ENCODE measurements at regions not wholly inside any gene's neighbourhood (a gene's known extent, or its start where the extent isn't known, plus 50 kb on each side); places are given as distances from the start of the nearest gene placed in this dataset.

DNA sequence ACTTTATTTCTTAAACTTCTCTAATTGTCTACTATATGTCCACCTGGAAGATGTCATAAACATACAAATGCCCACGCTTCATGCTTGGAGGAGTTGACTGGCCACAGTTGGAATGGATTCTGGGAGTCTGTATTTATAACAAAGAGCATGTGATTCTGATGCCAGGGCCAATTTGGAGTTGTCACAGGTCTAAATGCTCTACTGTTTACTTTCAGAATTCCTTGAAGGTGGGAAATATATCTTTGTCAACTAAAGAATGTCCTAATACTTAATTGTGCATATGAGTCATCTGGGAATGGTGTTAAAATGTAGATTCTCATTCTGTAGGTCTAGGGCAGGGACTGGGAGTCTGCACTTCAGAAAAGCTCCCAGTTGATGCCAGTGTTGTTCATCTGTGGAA is 196.1 kb downstream of the ANXA1 start:
- CTCF ChIA-PET: no interaction called here
- Mint-ChIP-seq H3K27ac (no peak overlapping the region), H3K27me3 (no peaks in the 10 kb centered on the region), H3K4me3 (no peak overlapping the region), H3K4me1 (no peaks in the 10 kb centered on the region), H3K36me3 (ENCODE audit: low read depth) (no peaks in the 10 kb centered on the region), H3K9me3 (ENCODE audit: low read depth) (no peaks in the 10 kb centered on the region)
- intact Hi-C loops (cut with DNase I, micrococcal nuclease): no loop called here
- POLR2A ChIA-PET: no interaction called here
- DNase-seq (no peak), ATAC-seq (no peak)

DNA sequence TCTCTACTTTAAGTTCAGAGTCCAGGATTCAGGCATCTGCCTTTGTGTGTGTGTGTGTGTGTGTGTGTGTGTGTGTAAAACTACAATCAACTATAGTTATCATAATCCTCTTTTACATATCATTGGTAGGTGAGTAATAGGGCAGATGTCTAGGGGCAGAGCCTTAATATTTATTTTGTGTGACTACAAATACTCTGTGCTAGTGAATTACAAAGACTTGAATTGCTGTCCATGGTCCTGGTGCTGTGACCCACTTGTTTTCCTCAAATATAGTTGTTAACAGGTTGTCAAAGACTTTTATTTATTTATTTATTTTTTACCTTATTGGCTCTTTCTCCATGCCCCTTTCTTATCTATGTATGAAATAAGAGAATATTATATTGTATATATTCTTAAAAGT is 196.8 kb downstream of the ANXA1 start:
- H3K4me3 Mint-ChIP-seq: no peak overlapping the region
- H3K9me3 Mint-ChIP-seq (ENCODE audit: low read depth): no peaks in the 10 kb centered on the region
- H3K4me1 Mint-ChIP-seq: no peaks in the 10 kb centered on the region
- ChIA-PET CTCF (no interaction called here), POLR2A (no interaction called here)
- H3K27me3 Mint-ChIP-seq: no peaks in the 10 kb centered on the region
- ATAC-seq: no peak
- H3K27ac Mint-ChIP-seq: no peak overlapping the region
- no peaks in the 10 kb centered on the region for H3K36me3 Mint-ChIP-seq (ENCODE audit: low read depth)
- intact Hi-C loops (cut with DNase I, micrococcal nuclease): no loop called here
- no peak for DNase-seq

DNA sequence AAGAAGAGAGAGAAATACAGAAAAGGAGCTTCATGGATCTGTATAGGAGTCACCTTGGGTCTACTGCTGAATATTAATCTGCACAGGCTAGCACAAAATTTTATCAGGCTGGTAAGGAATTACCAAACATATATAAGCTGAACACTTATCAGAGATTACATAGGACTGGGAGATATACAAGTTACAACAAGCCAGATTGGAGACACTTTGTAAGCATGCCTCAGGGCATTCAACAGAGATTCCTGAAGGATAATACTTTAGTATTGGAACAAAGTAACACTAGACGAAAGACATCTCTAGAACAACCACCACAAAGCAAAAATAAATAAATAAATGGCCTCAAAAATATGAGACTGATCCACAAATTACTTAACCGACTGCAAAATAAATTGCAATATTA is 197.8 kb downstream of the ANXA1 start:
- Mint-ChIP-seq H3K36me3 (ENCODE audit: low read depth) (no peaks in the 10 kb centered on the region), H3K4me1 (no peaks in the 10 kb centered on the region), H3K4me3 (no peak overlapping the region), H3K9me3 (ENCODE audit: low read depth) (no peaks in the 10 kb centered on the region), H3K27ac (no peak overlapping the region), H3K27me3 (no peaks in the 10 kb centered on the region)
- POLR2A ChIA-PET: no interaction called here
- intact Hi-C loops (cut with DNase I, micrococcal nuclease): no loop called here
- DNase-seq (no peak), ATAC-seq (no peak)
- CTCF ChIA-PET: no interaction called here

DNA sequence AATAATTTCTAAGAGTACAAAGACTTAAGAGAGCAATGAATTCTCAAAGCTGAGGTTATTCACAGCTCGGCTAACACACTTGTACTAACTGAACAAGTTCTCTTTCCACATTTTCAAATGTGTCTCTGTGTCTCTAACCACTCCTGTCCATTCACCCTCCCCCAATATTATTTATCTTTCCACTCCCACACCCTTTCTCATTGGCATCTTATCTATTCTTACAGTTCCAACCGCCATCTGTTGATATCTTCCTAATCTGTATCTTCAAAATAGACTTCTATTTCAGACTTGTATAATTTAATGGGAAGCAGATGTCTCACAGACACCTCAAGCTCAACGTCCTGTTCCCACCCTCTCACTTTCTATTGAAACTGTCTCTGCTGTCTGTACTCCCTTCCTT is 205.9 kb downstream of the ANXA1 start:
- Mint-ChIP-seq H3K4me1 (no peaks in the 10 kb centered on the region), H3K27me3 (no peaks in the 10 kb centered on the region), H3K9me3 (ENCODE audit: low read depth) (no peaks in the 10 kb centered on the region), H3K27ac (no peak overlapping the region), H3K36me3 (ENCODE audit: low read depth) (no peaks in the 10 kb centered on the region), H3K4me3 (no peak overlapping the region)
- CTCF ChIA-PET: no interaction called here
- POLR2A ChIA-PET: no interaction called here
- DNase-seq (no peak), ATAC-seq (no peak)
- intact Hi-C loops (cut with DNase I, micrococcal nuclease): no loop called here

DNA sequence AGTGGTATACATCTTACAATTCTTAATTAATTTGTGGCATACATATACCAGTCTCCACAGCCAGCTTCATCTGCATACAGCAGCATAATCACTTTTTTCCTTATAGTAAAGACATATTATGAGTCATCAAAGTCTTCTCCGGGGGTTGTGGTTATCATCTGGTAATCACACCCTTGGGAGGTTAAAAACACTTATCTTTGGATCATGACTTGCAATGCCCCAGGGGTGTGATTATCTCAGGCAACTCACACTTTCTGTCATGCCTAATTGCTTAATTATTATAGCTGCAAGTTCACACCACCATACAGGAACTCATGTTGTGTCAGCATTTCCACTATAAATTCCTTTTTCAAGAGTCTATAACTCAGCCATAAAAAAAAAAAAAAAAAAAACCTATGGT is 218.4 kb downstream of the ANXA1 start:
- Mint-ChIP-seq H3K27ac (no peak overlapping the region), H3K36me3 (ENCODE audit: low read depth) (no peaks in the 10 kb centered on the region), H3K4me3 (no peak overlapping the region), H3K9me3 (ENCODE audit: low read depth) (no peaks in the 10 kb centered on the region), H3K4me1 (no peaks in the 10 kb centered on the region), H3K27me3 (no peaks in the 10 kb centered on the region)
- DNase-seq: no peak
- ChIA-PET CTCF (no interaction called here), POLR2A (no interaction called here)
- ATAC-seq: no peak
- intact Hi-C loops (cut with DNase I, micrococcal nuclease): no loop called here

DNA sequence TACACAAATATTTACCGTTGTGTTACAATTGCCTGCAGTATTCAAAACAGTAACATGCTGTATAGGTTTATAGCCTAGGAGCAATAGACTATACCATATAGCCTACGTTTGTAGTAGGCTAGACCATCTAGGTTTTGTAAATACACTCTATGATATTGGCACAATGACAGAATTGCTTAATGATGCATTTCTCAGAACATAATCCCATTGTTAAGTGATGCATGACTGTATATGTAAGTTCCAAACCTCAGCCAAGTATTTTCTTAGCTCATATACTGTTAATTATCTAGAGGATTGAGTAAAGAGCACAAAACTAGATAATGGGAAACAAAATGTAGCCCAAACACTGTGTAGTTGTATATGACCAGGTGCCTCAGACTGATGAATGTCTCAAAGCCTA is 220.1 kb downstream of the ANXA1 start:
- Mint-ChIP-seq H3K36me3 (ENCODE audit: low read depth) (no peaks in the 10 kb centered on the region), H3K27ac (no peak overlapping the region), H3K9me3 (ENCODE audit: low read depth) (no peaks in the 10 kb centered on the region), H3K27me3 (no peaks in the 10 kb centered on the region), H3K4me3 (no peak overlapping the region), H3K4me1 (no peaks in the 10 kb centered on the region)
- ChIA-PET CTCF (no interaction called here), POLR2A (no interaction called here)
- ATAC-seq (no peak), DNase-seq (no peak)
- intact Hi-C loops (cut with DNase I, micrococcal nuclease): no loop called here

DNA sequence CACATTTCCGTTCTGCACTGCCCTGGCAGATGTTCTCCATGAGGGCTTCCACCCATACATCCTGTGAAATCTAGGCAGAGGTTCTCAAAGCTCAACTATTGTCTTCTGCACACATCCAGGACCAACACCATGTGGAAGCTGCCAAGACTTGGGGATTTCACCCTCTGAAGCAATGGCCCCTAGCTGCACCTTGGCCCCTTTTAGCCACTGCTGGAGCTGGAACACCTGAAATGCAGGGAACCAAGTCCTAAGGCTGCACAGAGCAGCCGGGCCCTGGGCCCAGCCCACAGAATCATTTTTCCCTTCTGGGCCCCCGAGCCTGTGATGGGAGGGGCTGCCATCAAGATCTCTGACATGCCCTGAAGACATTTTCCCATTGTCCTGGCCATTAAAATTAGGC is 228.7 kb downstream of the ANXA1 start:
- intact Hi-C loops (cut with DNase I, micrococcal nuclease): loop anchor here in 1 of 2 experiments (10.0 kb wide), 1 partner anchor 64 kb away; no protein-coding TSS in a partner anchor
- H3K27ac Mint-ChIP-seq: no peak overlapping the region
- ATAC-seq (no peak), DNase-seq (no peak)
- ChIA-PET CTCF (no interaction called here), POLR2A (no interaction called here)
- no peak overlapping the region for H3K4me3 Mint-ChIP-seq
- H3K27me3 Mint-ChIP-seq: no peaks in the 10 kb centered on the region
- peaks cover 3% of the 10 kb centered on the region for H3K9me3 Mint-ChIP-seq (ENCODE audit: low read depth)
- no peaks in the 10 kb centered on the region for H3K4me1 Mint-ChIP-seq
- no peaks in the 10 kb centered on the region for H3K36me3 Mint-ChIP-seq (ENCODE audit: low read depth)

DNA sequence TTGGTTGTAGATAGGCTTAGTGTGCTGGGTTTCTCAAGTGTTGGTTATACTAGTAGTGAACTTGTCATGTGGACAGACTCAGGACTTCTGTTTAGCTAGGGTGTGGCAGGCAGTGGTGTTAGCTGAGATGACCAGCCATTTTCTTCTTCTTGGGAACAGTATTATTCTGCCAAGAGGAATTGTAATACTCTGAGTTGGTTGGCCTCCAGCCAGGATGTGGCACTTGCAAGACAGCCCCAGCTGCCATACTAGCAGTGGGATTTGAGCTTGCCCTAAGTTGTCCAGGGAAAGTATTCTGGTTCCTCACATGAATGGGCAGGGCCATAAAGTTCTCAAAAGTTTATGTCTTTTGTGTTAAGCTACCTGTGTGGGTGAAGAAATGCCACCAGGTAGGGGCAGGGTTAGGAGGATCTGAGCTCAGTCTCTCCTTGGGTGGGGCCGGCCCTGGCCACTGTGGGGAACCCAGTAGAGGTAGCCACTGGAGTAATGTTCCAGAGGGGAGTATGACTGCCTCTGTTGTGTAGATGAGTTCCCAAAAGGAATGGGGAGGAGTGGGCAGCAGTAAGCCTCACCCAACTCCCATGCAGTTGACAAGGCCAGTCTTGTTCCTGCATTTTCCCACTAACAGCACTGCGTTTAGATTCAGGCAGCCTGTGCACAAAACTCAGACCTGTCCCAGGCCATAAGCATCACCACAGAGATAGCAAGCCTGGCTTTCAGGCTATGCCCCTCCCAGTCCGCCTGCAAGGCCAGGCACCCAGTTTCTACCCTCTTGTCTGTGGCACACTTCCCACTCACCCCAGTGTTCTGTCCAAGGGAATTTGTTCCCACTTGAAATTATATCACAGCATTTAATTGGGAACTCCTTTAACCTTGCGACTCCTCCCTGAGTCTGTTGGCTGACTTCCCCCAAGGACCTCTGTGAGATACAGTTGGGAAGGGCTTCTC is 250.7 kb downstream of the ANXA1 start:
- CTCF ChIA-PET: no interaction called here
- Mint-ChIP-seq H3K27ac (no peak overlapping the region), H3K4me3 (no peak overlapping the region), H3K4me1 (no peaks in the 10 kb centered on the region), H3K9me3 (ENCODE audit: low read depth) (peaks cover 5% of the 10 kb centered on the region), H3K36me3 (ENCODE audit: low read depth) (no peaks in the 10 kb centered on the region), H3K27me3 (peaks cover 2% of the 10 kb centered on the region)
- DNase-seq (no peak), ATAC-seq (no peak)
- intact Hi-C loops (cut with DNase I, micrococcal nuclease): no loop called here
- POLR2A ChIA-PET: no interaction called here

DNA sequence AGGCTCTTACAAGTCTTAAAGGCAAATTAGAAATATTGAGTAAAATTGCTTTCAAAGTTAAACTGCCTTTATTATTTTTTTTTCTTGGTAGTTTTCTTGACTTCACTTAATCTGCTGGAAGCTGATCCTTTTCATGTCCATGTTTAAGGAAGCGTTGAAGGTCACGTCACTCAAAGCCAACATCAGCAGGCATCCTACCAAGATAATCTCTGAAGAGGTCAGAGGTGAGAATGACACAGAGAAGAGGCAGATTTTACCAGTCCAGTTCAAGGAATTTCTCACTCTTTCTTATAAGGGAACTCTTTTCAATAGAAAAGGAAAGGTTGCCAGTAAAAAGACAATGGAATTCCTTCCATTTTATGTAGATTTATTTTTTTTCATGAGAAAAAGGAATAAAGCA is 259.8 kb downstream of the ANXA1 start:
- intact Hi-C loops (cut with DNase I, micrococcal nuclease): no loop called here
- CTCF ChIA-PET: interaction anchor here (0.7 kb wide), 1 partner anchor 121 kb away, joined by 3 read pairs; no protein-coding TSS in a partner anchor
- no peaks in the 10 kb centered on the region for H3K9me3 Mint-ChIP-seq (ENCODE audit: low read depth)
- no peak overlapping the region for H3K4me3 Mint-ChIP-seq
- peaks cover 2% of the 10 kb centered on the region for H3K27me3 Mint-ChIP-seq
- DNase-seq (no peak), ATAC-seq (no peak)
- H3K27ac Mint-ChIP-seq: no peak overlapping the region
- no peaks in the 10 kb centered on the region for H3K36me3 Mint-ChIP-seq (ENCODE audit: low read depth)
- POLR2A ChIA-PET: no interaction called here
- H3K4me1 Mint-ChIP-seq: no peaks in the 10 kb centered on the region

DNA sequence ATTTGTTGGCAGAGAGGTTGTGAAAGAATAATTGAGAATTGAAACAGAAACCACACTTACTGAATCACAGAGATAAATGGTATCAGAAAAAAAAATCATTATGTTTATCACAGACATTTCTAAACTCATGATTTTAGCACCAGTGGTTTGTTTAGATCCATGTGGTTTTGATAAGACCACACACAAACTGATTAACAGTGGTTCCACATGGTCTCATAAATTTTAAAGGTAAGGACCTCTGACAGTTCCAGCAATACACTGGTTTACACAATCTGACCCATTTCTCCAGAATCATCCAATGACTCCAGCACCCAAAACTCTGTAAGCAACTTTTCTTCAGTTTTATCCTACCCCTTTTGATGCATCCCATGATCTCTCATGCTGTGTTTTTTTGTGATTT is 261.2 kb downstream of the ANXA1 start:
- no peak for ATAC-seq
- intact Hi-C loops (cut with DNase I, micrococcal nuclease): no loop called here

DNA sequence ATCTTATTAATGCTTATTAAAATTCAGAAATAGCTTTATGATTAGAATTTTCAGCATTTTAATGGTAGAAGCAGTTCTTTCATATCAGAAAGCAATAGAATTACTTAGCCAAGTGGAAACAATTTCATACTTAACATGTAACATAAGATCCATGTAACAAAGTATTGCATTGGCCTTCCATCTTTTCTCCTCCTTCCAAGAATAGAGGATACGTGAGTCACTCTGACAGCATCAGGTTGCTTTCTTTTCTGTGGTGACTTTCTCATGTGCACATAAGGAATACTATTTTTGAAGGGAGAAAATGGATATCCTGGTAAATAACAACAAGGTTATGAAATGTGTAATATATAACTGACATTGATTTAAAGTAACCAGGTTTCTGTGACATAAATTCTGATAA is 272.2 kb downstream of the ANXA1 start:
- H3K36me3 Mint-ChIP-seq (ENCODE audit: low read depth): no peaks in the 10 kb centered on the region
- no peak overlapping the region for H3K4me3 Mint-ChIP-seq
- POLR2A ChIA-PET: no interaction called here

More for the DNA sequence above, 261.2 kb downstream of the ANXA1 start:
- Mint-ChIP-seq H3K27ac (no peak overlapping the region), H3K4me1 (no peaks in the 10 kb centered on the region), H3K27me3 (peaks cover 2% of the 10 kb centered on the region), H3K4me3 (no peak overlapping the region), H3K36me3 (ENCODE audit: low read depth) (no peaks in the 10 kb centered on the region), H3K9me3 (ENCODE audit: low read depth) (no peaks in the 10 kb centered on the region)
- no peak for DNase-seq
- ChIA-PET CTCF (no interaction called here), POLR2A (no interaction called here)

DNA sequence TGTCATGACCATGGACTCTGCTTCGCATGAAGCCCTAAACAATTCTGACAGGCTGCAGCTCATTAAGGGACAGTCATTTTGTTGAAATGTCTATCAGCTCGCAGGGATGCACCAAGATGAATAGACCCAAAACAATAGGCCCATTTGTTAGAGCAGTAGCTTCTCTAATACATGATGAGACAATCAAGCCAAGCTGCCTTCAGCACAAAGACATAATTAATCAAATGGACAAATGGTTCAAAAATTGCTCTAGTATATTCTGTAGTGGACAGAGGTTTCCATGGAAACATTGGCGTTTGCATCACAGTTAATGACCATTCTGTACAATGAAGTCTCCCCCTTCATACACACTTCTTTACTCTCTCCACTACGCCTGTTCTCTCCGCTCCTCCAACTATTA is 274.6 kb downstream of the ANXA1 start:
- no peak overlapping the region for H3K27ac Mint-ChIP-seq
- H3K4me3 Mint-ChIP-seq: no peak overlapping the region
- ATAC-seq (no peak), DNase-seq (no peak)
- no peaks in the 10 kb centered on the region for H3K36me3 Mint-ChIP-seq (ENCODE audit: low read depth)
- no peaks in the 10 kb centered on the region for H3K4me1 Mint-ChIP-seq
- ChIA-PET POLR2A (no interaction called here), CTCF (interaction anchor here (0.5 to 0.7 kb wide), 2 partner anchors 26 to 439 kb away, joined by 3 read pairs; no protein-coding TSS in a partner anchor)
- H3K9me3 Mint-ChIP-seq (ENCODE audit: low read depth): peaks cover 3% of the 10 kb centered on the region
- intact Hi-C loops (cut with DNase I, micrococcal nuclease): no loop called here
- H3K27me3 Mint-ChIP-seq: no peaks in the 10 kb centered on the region

More for the DNA sequence above, 272.2 kb downstream of the ANXA1 start:
- intact Hi-C loops (cut with DNase I, micrococcal nuclease): no loop called here
- DNase-seq (no peak), ATAC-seq (no peak)
- no peaks in the 10 kb centered on the region for H3K4me1 Mint-ChIP-seq
- CTCF ChIA-PET: interaction anchor here (1.5 kb wide), 1 partner anchor 10 kb away, joined by 4 read pairs; no protein-coding TSS in a partner anchor
- no peak overlapping the region for H3K27ac Mint-ChIP-seq
- H3K27me3 Mint-ChIP-seq: no peaks in the 10 kb centered on the region
- peaks cover 3% of the 10 kb centered on the region for H3K9me3 Mint-ChIP-seq (ENCODE audit: low read depth)

Data from activated CD4-positive, alpha-beta T cell treated with anti-CD3 and anti-CD28 coated beads for 36 hours (primary cell).